NCI-H2227 (cell line): ENCODE measurements at regions not wholly inside any gene's neighbourhood (a gene's known extent, or its start where the extent isn't known, plus 50 kb on each side); places are given as distances from the start of the nearest gene placed in this dataset.

ENCODE experiments used
- DNase-seq: peaks from one replicate; lab custom pipeline; 2025; ENCODE audit not compliant: unreplicated experiment; lab: John Stamatoyannopoulos, UW

GRCh38 chr5:35478856-35479682, 138.6 kb upstream of the SPEF2 start:
- DNase-seq: no peak

GRCh38 chr5:35477911-35478310, 139.8 kb upstream of the SPEF2 start:
- no peak for DNase-seq

- DNase-seq: no peak
These were observed 140.3 kb upstream of the SPEF2 start for GRCh38 chr5:35477321-35477720.

- DNase-seq: no peak
These were observed 140.9 kb upstream of the SPEF2 start for GRCh38 chr5:35476797-35477196.

GRCh38 chr5:35476036-35476435, 141.6 kb upstream of the SPEF2 start:
- no peak for DNase-seq

GRCh38 chr5:35473589-35473988, 144.1 kb upstream of the SPEF2 start:
- no peak for DNase-seq

- DNase-seq: no peak
These were observed 146.8 kb upstream of the SPEF2 start for GRCh38 chr5:35470866-35471265.

- DNase-seq: no peak
These were observed 148.9 kb upstream of the SPEF2 start for GRCh38 chr5:35468811-35469210.

- DNase-seq: no peak
These were observed 150.9 kb upstream of the SPEF2 start for GRCh38 chr5:35466746-35467145.

- DNase-seq: no peak
These were observed 152.9 kb upstream of the SPEF2 start for GRCh38 chr5:35464757-35465156.

- no peak for DNase-seq
These were observed 156.1 kb upstream of the SPEF2 start for GRCh38 chr5:35461530-35461929.

- no peak for DNase-seq
These were observed 158.8 kb upstream of the SPEF2 start for GRCh38 chr5:35458824-35459207.

- DNase-seq: no peak
These were observed 159.5 kb upstream of the SPEF2 start for GRCh38 chr5:35457912-35458823.

GRCh38 chr5:35456506-35456905, 161.2 kb upstream of the SPEF2 start:
- DNase-seq: no peak

- DNase-seq: no peak
These were observed 163.6 kb upstream of the SPEF2 start for GRCh38 chr5:35454011-35454525.

GRCh38 chr5:35443803-35444595, 173.7 kb upstream of the SPEF2 start:
- DNase-seq: no peak

GRCh38 chr5:35442885-35443639, 174.6 kb upstream of the SPEF2 start:
- no peak for DNase-seq

- no peak for DNase-seq
These were observed 177.3 kb upstream of the SPEF2 start for GRCh38 chr5:35440409-35440808.

- DNase-seq: no peak
These were observed 178.9 kb upstream of the SPEF2 start for GRCh38 chr5:35438786-35439185.

GRCh38 chr5:35438288-35438687, 179.4 kb upstream of the SPEF2 start:
- DNase-seq: no peak
